Right lobe of liver (tissue), 6 donors: ENCODE measurements at regions not wholly inside any gene's neighbourhood (a gene's known extent, or its start where the extent isn't known, plus 50 kb on each side); places are given as distances from the start of the nearest gene placed in this dataset.

Source experiments
- ATAC-seq, 4 donors: fragments of 200-7000 bp; cut with Tn5 transposase; one replicate each; pipeline ENCODE4 v1.9.1; 2020; ENCODE audit warnings: mild to moderate bottlenecking in 4 of 4, moderate library complexity in 4 of 4
- DNase-seq, 3 donors: peaks; one replicate each; pipeline ENCODE4 v3.0.0-alpha.2; 2020
- H3K27ac ChIP-seq, 3 donors: fragments of 200-600 bp; one replicate each; pipeline ENCODE4 v1.8.0; 2022
- H3K27me3 ChIP-seq, 2 donors: fragments of 200-600 bp; one replicate each; pipeline ENCODE4 v1.8.0; 2022
- H3K36me3 ChIP-seq, 4 donors: fragments of 200-600 bp; sonication (generic) in 1 of 4; one replicate each; pipeline versions ENCODE4 v1.5.1 to v1.8.0; 2017 to 2022; ENCODE audit warnings: control low read depth in 1 of 4
- H3K4me1 ChIP-seq, 4 donors: fragments of 200-600 bp; sonication (generic) in 1 of 4; one replicate each; pipeline versions ENCODE4 v1.5.1 to v1.8.0; 2017 to 2022; ENCODE audit warnings: control low read depth in 1 of 4
- H3K4me3 ChIP-seq, 3 donors: fragments of 200-600 bp; one replicate each; pipeline ENCODE4 v1.8.0; 2022
- H3K9me3 ChIP-seq, 4 donors: fragments of 200-600 bp; sonication (generic) in 1 of 4; one replicate each; pipeline versions ENCODE4 v1.5.1 to v1.8.0; 2017 to 2022; ENCODE audit warnings: control low read depth in 1 of 4
- POLR2A ChIP-seq: fragments of 450-650 bp; IDR thresholded peaks from one replicate; pipeline ENCODE4 v1.6.1; 2017; ENCODE audit warnings: antibody characterized with exemption, mild to moderate bottlenecking
- WGBS: methylation state at CpG from one replicate; pipeline ENCODE4 v1.1.6; 2018; ENCODE audit warnings: low coverage, low lambda C conversion rate; ENCODE audit not compliant: insufficient coverage; ENCODE audit errors: missing lambda C conversion rate; 5-methylcytosine and 5-hydroxymethylcytosine counted together
- intact Hi-C, 2 donors: fragments of 100-400 bp; cut with DNase I; formaldehyde crosslinking; loops; one replicate each; pipeline versions ENCODE4 v1.11.2 to v1.14.1; 2022
- TF ChIP-seq, protein P1 (sequence below), 4 donors: fragments of 200-600 bp in 3 of 4; fragments of 450-650 bp in 1 of 4; IDR thresholded peaks; one replicate each; pipeline versions ENCODE4 v1.5.1 to v1.8.0; 2016 to 2022; ENCODE audit warnings: antibody characterized with exemption in 4 of 4, mild to moderate bottlenecking in 2 of 4
- donor health status: DM: no; HTN: yes; CAD: no.
- donor health status: DM: no; HTN: no; CAD: no.
- donor health status: DM: no; HTN: no; CAD: no.
- donor health status: DM: no; HTN: yes; CAD: no.
- donor health status: DM: no; HTN: yes; CAD: no.

DNA sequence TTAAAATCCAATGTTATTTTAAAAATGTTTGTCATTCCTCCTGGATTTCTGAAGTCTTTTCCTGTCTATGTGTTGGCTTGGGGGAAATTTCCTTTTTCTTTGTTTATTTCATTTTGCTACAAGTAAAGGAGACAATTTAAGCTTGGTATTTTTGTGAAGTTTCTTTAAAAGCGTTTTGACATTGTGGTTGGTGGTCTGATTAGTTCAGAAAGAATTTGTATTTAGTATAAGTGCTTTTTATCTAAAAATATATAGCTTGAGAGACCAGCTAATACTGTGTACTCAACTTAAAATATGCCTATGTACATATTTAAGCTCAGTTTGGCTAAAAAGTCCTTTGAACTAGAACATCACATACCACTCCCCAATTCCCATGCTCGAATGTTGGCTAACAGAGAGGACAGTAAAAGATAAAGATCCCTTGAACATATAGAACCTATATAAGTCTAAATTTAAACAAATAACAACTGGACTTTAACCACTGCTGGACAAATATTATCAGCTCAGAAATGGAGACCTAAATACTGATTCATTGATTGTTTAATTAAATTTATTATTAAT lies 237.6 kb downstream of the TLE4 start:
- H3K36me3 ChIP-seq: no peaks in the 10 kb centered on the region
- DNase-seq: no peak
- no peak overlapping the region for H3K4me3 ChIP-seq
- TF ChIP-seq, protein P1, sequence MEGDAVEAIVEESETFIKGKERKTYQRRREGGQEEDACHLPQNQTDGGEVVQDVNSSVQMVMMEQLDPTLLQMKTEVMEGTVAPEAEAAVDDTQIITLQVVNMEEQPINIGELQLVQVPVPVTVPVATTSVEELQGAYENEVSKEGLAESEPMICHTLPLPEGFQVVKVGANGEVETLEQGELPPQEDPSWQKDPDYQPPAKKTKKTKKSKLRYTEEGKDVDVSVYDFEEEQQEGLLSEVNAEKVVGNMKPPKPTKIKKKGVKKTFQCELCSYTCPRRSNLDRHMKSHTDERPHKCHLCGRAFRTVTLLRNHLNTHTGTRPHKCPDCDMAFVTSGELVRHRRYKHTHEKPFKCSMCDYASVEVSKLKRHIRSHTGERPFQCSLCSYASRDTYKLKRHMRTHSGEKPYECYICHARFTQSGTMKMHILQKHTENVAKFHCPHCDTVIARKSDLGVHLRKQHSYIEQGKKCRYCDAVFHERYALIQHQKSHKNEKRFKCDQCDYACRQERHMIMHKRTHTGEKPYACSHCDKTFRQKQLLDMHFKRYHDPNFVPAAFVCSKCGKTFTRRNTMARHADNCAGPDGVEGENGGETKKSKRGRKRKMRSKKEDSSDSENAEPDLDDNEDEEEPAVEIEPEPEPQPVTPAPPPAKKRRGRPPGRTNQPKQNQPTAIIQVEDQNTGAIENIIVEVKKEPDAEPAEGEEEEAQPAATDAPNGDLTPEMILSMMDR (IDR thresholded peaks at IDR 0.05): no peak
- TF ChIP-seq POLR2A: no peak
- 42% methylated on average over 2 of the region's 2 CpGs for WGBS
- no peaks in the 10 kb centered on the region for H3K9me3 ChIP-seq
- no peak for ATAC-seq
- no peaks in the 10 kb centered on the region for H3K4me1 ChIP-seq
- intact Hi-C loops: no loop called here
- no peak overlapping the region for H3K27ac ChIP-seq
- no peaks in the 10 kb centered on the region for H3K27me3 ChIP-seq

DNA sequence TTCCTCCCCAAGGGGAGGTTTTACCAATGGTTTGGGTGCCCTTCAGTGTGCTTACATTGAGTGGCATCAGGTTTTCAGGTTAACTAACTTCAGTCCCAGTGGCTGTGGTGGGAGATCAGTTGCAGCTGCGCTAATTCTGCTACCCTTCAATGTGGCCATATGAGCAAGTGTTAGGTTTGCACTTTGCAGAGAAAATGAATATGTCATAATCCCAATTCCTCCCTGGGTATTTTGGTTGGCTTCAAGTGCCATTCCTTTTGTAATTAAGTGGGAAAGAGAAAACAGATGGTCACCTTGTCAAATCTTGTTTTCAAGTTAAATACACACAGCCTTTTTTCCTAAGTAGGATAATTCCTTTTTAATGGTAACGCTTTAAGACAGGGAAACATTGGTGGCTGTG lies 236.2 kb downstream of the TLE4 start:
- H3K36me3 ChIP-seq: no peaks in the 10 kb centered on the region
- DNase-seq: no peak

DNA sequence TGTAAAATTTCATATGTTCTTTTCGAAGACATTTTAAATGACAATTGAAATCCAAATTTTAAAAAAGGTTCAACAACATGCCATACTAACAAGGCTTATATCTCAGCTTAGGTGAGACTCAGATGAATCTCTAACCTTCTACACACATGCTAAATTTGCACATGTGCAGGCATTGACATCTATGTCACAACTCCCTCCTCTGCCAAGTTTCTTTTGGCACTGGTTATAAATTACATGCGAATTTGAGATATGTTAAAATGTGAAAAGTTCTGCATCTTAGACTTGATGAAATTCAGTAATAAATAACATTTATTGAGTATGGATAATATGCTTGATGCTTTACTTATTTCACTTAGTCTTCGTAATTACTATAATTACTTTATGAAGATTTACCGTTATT lies 234.3 kb downstream of the TLE4 start:
- no peak overlapping the region for H3K4me3 ChIP-seq
- H3K27me3 ChIP-seq: no peaks in the 10 kb centered on the region
- DNase-seq: no peak
- ATAC-seq: no peak
- no peaks in the 10 kb centered on the region for H3K9me3 ChIP-seq
- no peaks in the 10 kb centered on the region for H3K4me1 ChIP-seq
- intact Hi-C loops: no loop called here
- H3K27ac ChIP-seq: no peak overlapping the region
- H3K36me3 ChIP-seq: no peaks in the 10 kb centered on the region
- WGBS: 55% methylated on average over 4 of the region's 4 CpGs
- no peak for TF ChIP-seq POLR2A
- TF ChIP-seq, protein P1 (IDR thresholded peaks at IDR 0.05): no peak

More for the DNA sequence above, 236.2 kb downstream of the TLE4 start:
- H3K9me3 ChIP-seq: no peaks in the 10 kb centered on the region
- 59% methylated on average over 2 of the region's 2 CpGs for WGBS
- H3K4me1 ChIP-seq: no peaks in the 10 kb centered on the region
- H3K4me3 ChIP-seq: no peak overlapping the region
- intact Hi-C loops: no loop called here
- no peaks in the 10 kb centered on the region for H3K27me3 ChIP-seq
- TF ChIP-seq, protein P1 (IDR thresholded peaks at IDR 0.05): no peak
- no peak for TF ChIP-seq POLR2A
- H3K27ac ChIP-seq: no peak overlapping the region
- no peak for ATAC-seq

DNA sequence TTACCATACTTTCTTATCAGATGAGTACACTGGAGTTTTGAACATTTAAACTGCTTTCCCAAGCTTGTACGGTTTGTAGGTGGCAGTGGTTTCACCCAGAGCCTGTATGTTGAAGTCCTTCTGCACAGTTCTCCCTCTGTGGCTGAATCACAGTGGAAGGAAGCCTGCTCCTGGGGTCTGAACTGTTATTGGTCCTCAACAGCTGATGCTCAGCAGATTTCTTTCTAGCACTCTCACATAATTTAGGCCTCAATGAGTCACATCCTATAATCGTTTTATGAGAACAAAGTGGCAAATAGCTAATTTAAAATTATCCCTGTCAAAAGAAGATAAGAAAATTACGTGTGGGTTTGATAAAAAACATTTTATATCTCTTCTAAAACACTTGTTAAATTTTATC lies 229.7 kb downstream of the TLE4 start:
- ATAC-seq (no peak), DNase-seq (no peak)
- TF ChIP-seq, protein P1 (IDR thresholded peaks at IDR 0.05): no peak
- no peak for TF ChIP-seq POLR2A
- WGBS: 38% methylated on average over 3 of the region's 3 CpGs
- Histone ChIP-seq H3K4me1 (no peaks in the 10 kb centered on the region), H3K9me3 (no peaks in the 10 kb centered on the region), H3K36me3 (no peaks in the 10 kb centered on the region), H3K4me3 (no peak overlapping the region), H3K27ac (no peak overlapping the region), H3K27me3 (no peaks in the 10 kb centered on the region)
- intact Hi-C loops: no loop called here

DNA sequence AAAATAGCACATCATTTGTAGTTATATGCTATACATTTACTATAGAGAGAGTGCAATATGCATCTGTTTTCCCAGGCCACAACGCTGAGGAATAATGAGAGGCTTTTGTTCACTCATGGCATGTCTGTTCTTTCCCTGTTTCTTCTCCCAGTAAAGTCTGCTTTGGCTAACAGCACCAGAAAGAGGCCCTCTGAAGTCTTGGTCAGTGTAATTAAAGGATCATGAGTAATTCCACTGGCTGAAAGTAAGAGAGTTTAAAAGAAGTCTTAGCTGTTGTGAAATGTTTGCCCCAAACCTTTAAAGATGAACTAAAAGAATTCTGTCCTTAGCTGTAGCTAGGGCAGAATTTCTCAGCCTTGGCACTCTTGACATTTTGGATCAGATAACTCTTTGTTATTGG lies 228.8 kb downstream of the TLE4 start:
- Histone ChIP-seq H3K4me1 (no peaks in the 10 kb centered on the region), H3K4me3 (no peak overlapping the region), H3K36me3 (no peaks in the 10 kb centered on the region), H3K27me3 (no peaks in the 10 kb centered on the region), H3K9me3 (no peaks in the 10 kb centered on the region), H3K27ac (no peak overlapping the region)
- intact Hi-C loops: no loop called here
- no peak for DNase-seq
- no peak for ATAC-seq
- WGBS: no CpG with 5 or more reads among the region's 1 CpG
- TF ChIP-seq, protein P1 (IDR thresholded peaks at IDR 0.05): no peak
- no peak for TF ChIP-seq POLR2A
